Caki2 (cell line): ENCODE measurements at regions not wholly inside any gene's neighbourhood (a gene's known extent, or its start where the extent isn't known, plus 50 kb on each side); places are given as distances from the start of the nearest gene placed in this dataset.
"Not testable (repeated sequence)": the region's sequence is repeated elsewhere in the genome, so short reads cannot be mapped to it uniquely, and the experiment has no call there.

Source experiments
- DNase-seq: peaks from one replicate; pipeline ENCODE4 v3.0.0-alpha.2; 2015; ENCODE audit warnings: low read depth
- in situ Hi-C: cut with HindIII; loops from 2 replicates; pipeline ENCODE4 v1.10.0; 2016; ENCODE audit warnings: low sequenced_read_pairs, low pct_unique_long_range_greater_than_20kb, mixed read lengths

GRCh38 chr10:2791774-2792443, 275.4 kb upstream of the PFKP start:
- no peak for DNase-seq
- in situ Hi-C loops: no loop called here

GRCh38 chr10:2790396-2791188, 276.8 kb upstream of the PFKP start:
- in situ Hi-C loops: no loop called here
- no peak for DNase-seq

GRCh38 chr10:2786251-2786650, 281.1 kb upstream of the PFKP start:
- no peak for DNase-seq
- in situ Hi-C loops: no loop called here

- in situ Hi-C loops: no loop called here
- no peak for DNase-seq
Measured at GRCh38 chr10:2784766-2785165, 282.6 kb upstream of the PFKP start.

GRCh38 chr10:2782950-2783349, 284.4 kb upstream of the PFKP start:
- DNase-seq: no peak
- in situ Hi-C loops: no loop called here

GRCh38 chr10:2782265-2782664, 285.1 kb upstream of the PFKP start:
- DNase-seq: no peak
- in situ Hi-C loops: no loop called here

- DNase-seq: no peak
- in situ Hi-C loops: no loop called here
Measured at GRCh38 chr10:2777666-2778355, 289.5 kb upstream of the PFKP start.

GRCh38 chr10:2772816-2773631, 294.3 kb upstream of the PFKP start:
- in situ Hi-C loops: no loop called here
- DNase-seq: no peak

GRCh38 chr10:2772135-2772534, 295.2 kb upstream of the PFKP start:
- in situ Hi-C loops: no loop called here

GRCh38 chr10:2767293-2767692, 300.1 kb upstream of the PFKP start:
- DNase-seq, in situ Hi-C loops: not testable (repeated sequence)

More at GRCh38 chr10:2772135-2772534, 295.2 kb upstream of the PFKP start:
- DNase-seq: no peak

GRCh38 chr10:2761971-2762370, 305.4 kb upstream of the PFKP start:
- in situ Hi-C loops: no loop called here

GRCh38 chr10:2761311-2761710, 306.0 kb upstream of the PFKP start:
- in situ Hi-C loops: no loop called here
- no peak for DNase-seq

More at GRCh38 chr10:2761971-2762370, 305.4 kb upstream of the PFKP start:
- no peak for DNase-seq

GRCh38 chr10:2760736-2761135, 306.6 kb upstream of the PFKP start:
- in situ Hi-C loops: no loop called here
- peak; percentile 51 for DNase-seq

GRCh38 chr10:2759233-2759632, 308.1 kb upstream of the PFKP start:
- in situ Hi-C loops: no loop called here
- DNase-seq: no peak

GRCh38 chr10:2754943-2755342, 312.4 kb upstream of the PFKP start:
- DNase-seq: no peak
- in situ Hi-C loops: no loop called here

- in situ Hi-C loops: no loop called here
- DNase-seq: no peak
Measured at GRCh38 chr10:2748287-2748686, 319.1 kb upstream of the PFKP start.

GRCh38 chr10:2746638-2747037, 320.7 kb upstream of the PFKP start:
- no peak for DNase-seq
- in situ Hi-C loops: no loop called here

- no peak for DNase-seq
- in situ Hi-C loops: no loop called here
Measured at GRCh38 chr10:2745666-2746065, 321.7 kb upstream of the PFKP start.
